NCI-H187 (cell line): ENCODE measurements at regions not wholly inside any gene's neighbourhood (a gene's known extent, or its start where the extent isn't known, plus 50 kb on each side); places are given as distances from the start of the nearest gene placed in this dataset.
"Not testable (repeated sequence)": the region's sequence is repeated elsewhere in the genome, so short reads cannot be mapped to it uniquely, and the experiment has no call there.

ENCODE experiments used
- DNase-seq, 2 experiments: peaks; one replicate each; lab custom pipeline; 2025; lab: John Stamatoyannopoulos, UW

DNA sequence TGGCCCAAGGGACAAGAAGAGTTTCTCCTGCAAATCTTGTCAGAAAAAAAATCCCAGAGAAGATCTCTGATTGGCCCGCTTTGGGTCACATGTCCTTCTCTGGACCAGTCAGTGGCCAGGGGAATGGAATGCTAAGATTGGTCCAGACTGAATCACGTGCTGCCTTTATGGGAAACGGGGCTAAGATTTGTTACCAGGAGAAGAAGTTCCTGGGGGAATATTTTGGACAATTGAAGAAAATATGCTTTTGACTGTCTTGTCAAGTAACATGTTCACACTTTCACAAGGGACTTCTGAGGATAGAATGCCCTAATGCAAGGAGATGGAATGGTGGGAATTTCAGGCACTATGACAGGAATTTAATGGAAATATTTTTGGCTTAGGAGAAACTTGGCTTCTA, 74.1 kb upstream of the SH3PXD2B start:
- DNase-seq: no peak

- no peak for DNase-seq
Measured at GRCh38 chr5:172527559-172527958, 73.2 kb upstream of the SH3PXD2B start.

DNA sequence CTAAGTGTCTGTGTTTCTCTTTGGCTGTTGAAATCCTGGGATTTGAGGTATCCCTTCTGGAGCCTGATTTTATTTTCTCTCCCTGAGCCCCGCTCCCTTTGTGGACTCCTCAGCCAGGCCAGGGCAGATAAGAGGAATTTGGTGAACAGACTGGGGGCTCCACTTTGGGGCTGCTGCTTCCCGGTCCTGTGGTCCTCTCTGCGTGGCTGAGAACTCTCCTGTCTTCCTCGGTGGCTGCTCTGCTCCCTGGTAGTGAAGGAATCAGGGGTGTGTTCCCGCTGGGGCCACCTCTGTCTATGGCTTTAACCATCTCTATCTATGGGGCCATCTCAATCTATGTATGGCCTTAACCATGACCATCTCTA, 71.7 kb upstream of the SH3PXD2B start:
- DNase-seq: no peak

GRCh38 chr5:172525307-172525995, 71.1 kb upstream of the SH3PXD2B start:
- DNase-seq: no peak

- no peak for DNase-seq
Measured at GRCh38 chr5:172524573-172525021, 70.3 kb upstream of the SH3PXD2B start.

GRCh38 chr5:172523146-172523745, 68.9 kb upstream of the SH3PXD2B start:
- DNase-seq: no peak

DNA sequence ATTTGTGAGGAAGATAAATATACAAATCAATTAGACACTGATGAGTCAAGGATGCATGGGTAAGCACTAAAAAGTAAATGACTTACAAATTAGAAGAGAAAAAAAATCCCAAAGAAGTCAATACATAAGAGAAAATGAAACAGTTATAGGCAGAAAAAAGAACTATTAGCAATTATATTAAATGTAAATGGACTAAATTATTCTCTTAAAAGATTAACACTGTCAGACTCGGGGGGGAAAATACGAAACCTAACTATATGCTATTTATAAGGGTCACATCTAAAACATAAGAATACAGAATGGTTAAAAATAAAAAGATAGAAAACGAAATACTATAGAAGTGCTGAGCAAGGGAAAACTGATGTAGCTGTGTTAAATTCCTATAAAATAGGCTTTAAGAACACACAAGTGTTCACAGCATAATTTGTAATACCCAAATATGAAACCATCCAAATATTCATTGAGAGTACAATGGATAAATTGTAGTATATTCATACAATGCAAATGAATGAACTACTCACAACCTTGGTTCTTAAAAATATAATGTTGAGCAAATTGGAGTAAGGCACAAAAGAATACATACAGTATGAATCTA, 67.1 kb upstream of the SH3PXD2B start:
- DNase-seq: no peak

- DNase-seq: no peak
Measured at GRCh38 chr5:172511952-172512351, 57.6 kb upstream of the SH3PXD2B start.

DNA sequence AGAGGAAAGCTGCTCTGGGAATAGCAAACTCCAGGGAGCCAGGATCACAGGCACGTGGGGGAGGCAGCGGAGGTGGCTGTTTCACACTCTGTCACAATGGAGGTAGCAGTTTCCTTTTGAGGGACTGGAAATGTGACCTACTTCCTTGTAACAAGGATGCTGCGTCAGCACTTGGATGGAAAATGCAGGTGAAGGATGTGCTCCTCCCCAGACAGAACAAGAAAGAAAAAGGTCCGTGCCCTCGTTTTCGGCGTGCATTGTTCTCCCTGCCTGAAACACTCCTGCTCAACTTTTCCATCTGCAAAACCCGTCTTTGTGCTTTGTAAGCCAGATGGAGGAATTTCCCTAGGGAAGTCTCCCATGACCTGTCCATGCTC, 55.1 kb upstream of the SH3PXD2B start:
- DNase-seq: no peak

- no peak for DNase-seq
Measured at GRCh38 chr5:172508471-172509404, 54.4 kb upstream of the SH3PXD2B start.

DNA sequence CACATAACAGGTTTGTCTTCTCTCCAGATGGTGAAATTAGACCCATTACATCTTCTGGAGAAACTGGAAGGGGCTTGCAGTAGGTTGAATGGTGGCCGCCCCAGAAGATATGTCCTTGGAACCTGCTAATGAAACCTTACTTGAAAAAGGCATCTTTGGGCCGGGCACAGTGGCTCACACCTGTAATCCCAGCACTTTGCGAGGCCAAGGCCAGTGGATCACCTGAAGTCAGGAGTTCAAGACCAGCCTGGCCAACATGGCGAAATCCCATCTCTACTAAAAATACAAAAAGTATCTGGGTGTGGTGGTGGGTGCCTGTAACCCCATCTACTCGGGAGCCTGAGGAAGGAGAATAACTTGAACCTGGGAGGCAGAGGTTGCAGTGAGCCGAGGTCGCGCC, 53.2 kb upstream of the SH3PXD2B start:
- not testable (repeated sequence) for DNase-seq

DNA sequence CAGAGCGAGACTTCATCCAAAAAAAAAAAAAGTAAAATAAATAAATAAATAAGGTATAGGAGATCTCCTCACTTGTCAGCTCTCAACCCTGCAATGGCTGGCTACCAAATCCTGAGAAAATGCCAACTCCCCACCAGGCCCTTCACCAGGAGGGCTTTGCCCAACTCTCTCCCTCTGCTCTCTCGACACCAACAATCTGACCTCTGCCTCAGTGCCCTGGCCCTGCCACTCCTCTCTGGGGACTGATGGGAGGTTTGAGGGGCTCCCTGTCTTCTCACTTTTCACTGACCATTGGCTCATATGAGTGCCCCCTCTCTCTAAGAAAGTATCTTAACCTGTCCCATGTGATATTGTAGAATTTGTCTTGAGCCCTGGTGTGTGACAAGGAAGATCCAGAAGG, 52.6 kb upstream of the SH3PXD2B start:
- DNase-seq: no peak

GRCh38 chr5:172506251-172506650, 51.9 kb upstream of the SH3PXD2B start:
- DNase-seq: peak in 1 of 2 experiments; percentile 16

DNA sequence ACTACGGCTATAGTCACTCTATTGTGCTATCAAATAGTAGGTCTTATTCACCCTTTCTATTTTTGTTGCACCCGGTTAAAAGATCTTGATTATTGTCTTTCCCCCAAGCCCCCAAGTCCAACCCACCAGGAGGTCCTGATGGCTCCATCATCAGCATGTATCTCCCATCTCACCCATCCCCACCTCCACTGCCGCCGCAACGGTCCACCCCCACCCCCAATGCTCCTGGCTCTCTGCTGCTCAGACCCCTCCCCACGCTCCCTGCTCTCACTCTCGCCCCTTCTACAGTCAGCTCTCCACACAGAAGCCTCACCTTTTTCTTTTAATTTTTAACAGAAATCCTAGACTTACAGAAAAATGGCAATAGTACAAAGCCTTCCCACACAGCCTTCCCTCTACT, 51.5 kb upstream of the SH3PXD2B start:
- DNase-seq: no peak

DNA sequence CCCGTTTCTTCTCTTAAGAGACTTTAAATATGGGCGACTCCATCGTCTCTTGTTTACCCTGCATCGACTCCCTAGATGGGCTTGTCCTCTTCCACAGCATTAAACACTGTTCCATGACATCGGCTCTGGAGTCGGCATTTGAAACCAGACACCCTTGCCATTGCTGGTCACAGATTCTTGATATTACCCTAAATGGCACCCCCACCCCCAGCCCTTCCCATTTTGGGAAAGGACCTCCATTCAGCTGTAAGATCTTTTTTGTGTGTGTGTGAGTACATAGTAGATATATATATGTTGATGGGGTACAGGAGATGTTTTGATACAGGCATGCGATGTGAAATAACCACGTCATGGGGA, 51.1 kb upstream of the SH3PXD2B start:
- no peak for DNase-seq

DNA sequence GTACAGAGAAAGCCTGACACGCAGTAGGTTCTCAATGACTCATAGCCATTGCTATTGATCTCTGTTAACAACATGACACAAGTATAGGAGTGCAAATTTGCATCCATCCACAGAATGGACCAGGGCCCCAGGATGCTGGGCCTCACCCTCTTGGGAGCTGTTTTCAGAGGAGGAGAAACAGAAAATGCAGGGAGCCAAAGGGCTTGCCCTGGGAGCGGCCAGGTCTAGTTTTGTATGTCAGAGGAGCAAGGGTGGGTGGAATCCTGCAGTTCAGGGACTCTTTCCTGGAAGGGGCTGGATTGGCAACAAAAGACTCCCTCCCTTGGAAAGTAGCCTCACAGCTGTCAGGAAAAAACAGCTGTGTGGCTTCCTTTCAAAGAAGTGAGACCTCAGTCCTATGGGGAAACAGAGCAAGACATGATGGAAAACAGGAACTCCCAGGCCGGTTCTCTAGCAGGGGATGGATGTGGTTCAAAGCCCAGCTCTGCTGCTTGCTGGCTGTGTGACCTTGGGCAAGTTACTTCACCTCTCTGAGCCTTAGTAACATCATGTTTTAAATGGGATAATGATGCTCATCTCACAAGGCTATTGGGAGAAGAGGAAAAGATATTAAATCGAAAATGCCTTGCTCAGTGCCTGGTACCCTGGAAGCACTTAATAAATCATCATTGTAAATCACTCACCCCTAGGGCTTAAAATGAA, 50.5 kb upstream of the SH3PXD2B start:
- DNase-seq: no peak

GRCh38 chr5:172503925-172504700, 49.8 kb upstream of the SH3PXD2B start:
- DNase-seq: no peak
